ENCODE measurements at regions not wholly inside any gene's neighbourhood (a gene's known extent, or its start where the extent isn't known, plus 50 kb on each side); places are given as distances from the start of the nearest gene placed in this dataset.

DNA sequence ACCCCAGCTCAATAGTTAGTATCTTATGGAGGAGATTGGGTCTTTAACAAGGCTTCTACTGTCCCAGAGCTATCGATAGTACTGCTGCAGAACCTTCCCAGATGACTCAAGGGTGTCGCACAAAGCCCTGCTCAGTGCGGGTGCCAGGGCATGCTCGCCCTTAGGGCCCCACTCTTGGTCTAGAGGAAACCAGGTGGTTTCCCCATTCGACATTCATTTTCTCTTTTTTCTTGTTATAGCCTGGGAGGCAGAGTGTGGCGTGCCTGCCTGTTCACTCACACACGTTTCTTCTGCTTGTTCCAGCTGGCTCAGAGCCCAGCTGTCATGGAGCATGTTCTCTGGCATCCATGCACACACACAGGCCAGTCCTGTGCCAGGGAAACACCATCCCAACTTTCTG lies 144.5 kb downstream of the SMIM20 start:
- no peaks in the 10 kb centered on the region for H3K27me3 ChIP-seq (ENCODE audit: insufficient read depth, poor library complexity, severe bottlenecking)
- H3K27ac ChIP-seq (replicated peaks), result no peak overlapping the region
- H3K4me3 ChIP-seq (replicated peaks; ENCODE audit: insufficient read depth, low read length), result no peak overlapping the region
- TF ChIP-seq, protein P1, sequence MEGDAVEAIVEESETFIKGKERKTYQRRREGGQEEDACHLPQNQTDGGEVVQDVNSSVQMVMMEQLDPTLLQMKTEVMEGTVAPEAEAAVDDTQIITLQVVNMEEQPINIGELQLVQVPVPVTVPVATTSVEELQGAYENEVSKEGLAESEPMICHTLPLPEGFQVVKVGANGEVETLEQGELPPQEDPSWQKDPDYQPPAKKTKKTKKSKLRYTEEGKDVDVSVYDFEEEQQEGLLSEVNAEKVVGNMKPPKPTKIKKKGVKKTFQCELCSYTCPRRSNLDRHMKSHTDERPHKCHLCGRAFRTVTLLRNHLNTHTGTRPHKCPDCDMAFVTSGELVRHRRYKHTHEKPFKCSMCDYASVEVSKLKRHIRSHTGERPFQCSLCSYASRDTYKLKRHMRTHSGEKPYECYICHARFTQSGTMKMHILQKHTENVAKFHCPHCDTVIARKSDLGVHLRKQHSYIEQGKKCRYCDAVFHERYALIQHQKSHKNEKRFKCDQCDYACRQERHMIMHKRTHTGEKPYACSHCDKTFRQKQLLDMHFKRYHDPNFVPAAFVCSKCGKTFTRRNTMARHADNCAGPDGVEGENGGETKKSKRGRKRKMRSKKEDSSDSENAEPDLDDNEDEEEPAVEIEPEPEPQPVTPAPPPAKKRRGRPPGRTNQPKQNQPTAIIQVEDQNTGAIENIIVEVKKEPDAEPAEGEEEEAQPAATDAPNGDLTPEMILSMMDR (IDR thresholded peaks at IDR 0.05; ENCODE audit: insufficient read depth, low read length), result no peak
- TF ChIP-seq GABPA (IDR thresholded peaks at IDR 0.05; ENCODE audit: low read depth) (no peak), POLR2AphosphoS5 (IDR thresholded peaks at IDR 0.05; ENCODE audit: low read depth) (no peak), SPI1 (IDR thresholded peaks at IDR 0.05; ENCODE audit: borderline replicate concordance, low read depth) (no peak)
- TF ChIP-seq, protein P2, sequence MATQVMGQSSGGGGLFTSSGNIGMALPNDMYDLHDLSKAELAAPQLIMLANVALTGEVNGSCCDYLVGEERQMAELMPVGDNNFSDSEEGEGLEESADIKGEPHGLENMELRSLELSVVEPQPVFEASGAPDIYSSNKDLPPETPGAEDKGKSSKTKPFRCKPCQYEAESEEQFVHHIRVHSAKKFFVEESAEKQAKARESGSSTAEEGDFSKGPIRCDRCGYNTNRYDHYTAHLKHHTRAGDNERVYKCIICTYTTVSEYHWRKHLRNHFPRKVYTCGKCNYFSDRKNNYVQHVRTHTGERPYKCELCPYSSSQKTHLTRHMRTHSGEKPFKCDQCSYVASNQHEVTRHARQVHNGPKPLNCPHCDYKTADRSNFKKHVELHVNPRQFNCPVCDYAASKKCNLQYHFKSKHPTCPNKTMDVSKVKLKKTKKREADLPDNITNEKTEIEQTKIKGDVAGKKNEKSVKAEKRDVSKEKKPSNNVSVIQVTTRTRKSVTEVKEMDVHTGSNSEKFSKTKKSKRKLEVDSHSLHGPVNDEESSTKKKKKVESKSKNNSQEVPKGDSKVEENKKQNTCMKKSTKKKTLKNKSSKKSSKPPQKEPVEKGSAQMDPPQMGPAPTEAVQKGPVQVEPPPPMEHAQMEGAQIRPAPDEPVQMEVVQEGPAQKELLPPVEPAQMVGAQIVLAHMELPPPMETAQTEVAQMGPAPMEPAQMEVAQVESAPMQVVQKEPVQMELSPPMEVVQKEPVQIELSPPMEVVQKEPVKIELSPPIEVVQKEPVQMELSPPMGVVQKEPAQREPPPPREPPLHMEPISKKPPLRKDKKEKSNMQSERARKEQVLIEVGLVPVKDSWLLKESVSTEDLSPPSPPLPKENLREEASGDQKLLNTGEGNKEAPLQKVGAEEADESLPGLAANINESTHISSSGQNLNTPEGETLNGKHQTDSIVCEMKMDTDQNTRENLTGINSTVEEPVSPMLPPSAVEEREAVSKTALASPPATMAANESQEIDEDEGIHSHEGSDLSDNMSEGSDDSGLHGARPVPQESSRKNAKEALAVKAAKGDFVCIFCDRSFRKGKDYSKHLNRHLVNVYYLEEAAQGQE (IDR thresholded peaks at IDR 0.05; ENCODE audit: insufficient replicate concordance, low read depth), result no peak
- no peak for DNase-seq (ENCODE audit: low read depth in 1 of 2, low spot score in 1 of 2)

DNA sequence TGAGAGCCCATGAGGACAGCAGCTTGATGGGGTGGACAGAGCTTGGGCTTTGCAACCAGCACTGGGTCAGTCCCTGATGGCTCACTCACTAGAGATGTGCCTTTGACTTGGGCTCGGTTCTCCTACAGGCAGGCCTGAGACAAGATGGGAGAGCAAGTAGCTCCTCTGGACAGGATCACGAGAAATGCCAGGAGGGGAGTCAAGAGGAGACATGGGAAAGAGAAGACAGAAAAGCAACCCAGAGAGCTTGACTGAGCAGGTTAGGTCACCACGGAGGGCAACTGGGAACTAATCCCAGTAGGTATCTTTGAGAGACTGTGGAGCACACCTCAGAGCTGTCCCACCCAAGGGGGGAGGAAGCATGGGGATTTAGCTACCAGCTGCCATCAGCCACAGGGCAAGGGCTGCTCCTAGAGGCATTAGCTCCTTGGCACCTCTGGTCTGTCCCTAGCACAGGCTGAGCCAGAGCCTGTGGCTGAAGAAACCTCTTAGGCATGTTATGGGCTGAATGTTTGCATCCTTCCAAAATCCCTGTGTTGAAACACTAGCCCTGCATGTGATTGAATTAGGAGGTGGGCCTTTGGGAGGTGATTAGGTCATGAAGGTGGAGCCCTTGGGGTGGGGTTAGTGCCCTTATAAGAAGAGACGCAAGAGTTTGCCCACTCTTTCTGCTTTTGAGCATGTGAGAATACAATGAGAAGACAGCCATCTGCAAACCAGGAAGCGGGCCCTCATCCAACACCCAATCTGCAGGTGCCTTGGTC lies 145.6 kb downstream of the SMIM20 start:
- no peak overlapping the region for H3K27ac ChIP-seq (replicated peaks)
- no peak for DNase-seq (ENCODE audit: low read depth in 1 of 2, low spot score in 1 of 2)
- H3K27me3 ChIP-seq (ENCODE audit: insufficient read depth, poor library complexity, severe bottlenecking), result no peaks in the 10 kb centered on the region
- TF ChIP-seq, protein P2 (IDR thresholded peaks at IDR 0.05; ENCODE audit: insufficient replicate concordance, low read depth), result no peak
- TF ChIP-seq, protein P1 (IDR thresholded peaks at IDR 0.05; ENCODE audit: insufficient read depth, low read length), result no peak
- TF ChIP-seq GABPA (IDR thresholded peaks at IDR 0.05; ENCODE audit: low read depth) (no peak), POLR2AphosphoS5 (IDR thresholded peaks at IDR 0.05; ENCODE audit: low read depth) (no peak), SPI1 (IDR thresholded peaks at IDR 0.05; ENCODE audit: borderline replicate concordance, low read depth) (no peak)
- H3K4me3 ChIP-seq (replicated peaks; ENCODE audit: insufficient read depth, low read length), result no peak overlapping the region

DNA sequence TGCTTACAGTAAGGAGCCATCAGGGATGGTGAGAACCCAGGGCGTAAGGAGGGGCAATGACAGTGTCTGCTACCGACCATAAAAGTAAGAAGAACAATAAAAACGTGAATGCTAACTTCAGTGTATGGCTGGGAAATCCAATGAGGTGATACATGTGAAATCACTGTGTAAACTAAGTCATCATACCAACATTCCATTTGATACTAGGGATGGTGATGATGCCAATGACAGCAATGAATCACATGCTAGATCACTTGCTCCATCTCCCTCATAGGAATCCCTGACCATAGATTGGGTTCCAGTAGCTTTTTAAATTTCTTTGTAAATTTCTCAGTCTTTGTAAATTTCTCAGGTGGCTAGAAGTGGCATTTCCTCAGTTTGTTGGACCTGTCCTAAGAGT lies 146.3 kb downstream of the SMIM20 start:
- DNase-seq (ENCODE audit: low read depth in 1 of 2, low spot score in 1 of 2), result no peak
- H3K27ac ChIP-seq (replicated peaks), result no peak overlapping the region
- TF ChIP-seq, protein P2 (IDR thresholded peaks at IDR 0.05; ENCODE audit: insufficient replicate concordance, low read depth), result no peak
- no peak for TF ChIP-seq POLR2AphosphoS5 (IDR thresholded peaks at IDR 0.05; ENCODE audit: low read depth)
- no peak for TF ChIP-seq GABPA (IDR thresholded peaks at IDR 0.05; ENCODE audit: low read depth)
- TF ChIP-seq, protein P1 (IDR thresholded peaks at IDR 0.05; ENCODE audit: insufficient read depth, low read length), result no peak
- no peak for TF ChIP-seq SPI1 (IDR thresholded peaks at IDR 0.05; ENCODE audit: borderline replicate concordance, low read depth)
- H3K27me3 ChIP-seq (ENCODE audit: insufficient read depth, poor library complexity, severe bottlenecking), result no peaks in the 10 kb centered on the region
- H3K4me3 ChIP-seq (replicated peaks; ENCODE audit: insufficient read depth, low read length), result no peak overlapping the region

Measured in HL-60 (cell line).